ENCODE measurements at regions not wholly inside any gene's neighbourhood (a gene's known extent, or its start where the extent isn't known, plus 50 kb on each side); places are given as distances from the start of the nearest gene placed in this dataset.

GRCh38 chr22:35183917-35184316, 73.4 kb upstream of the HMGXB4 start:
- TF ChIP-seq RXRA (IDR thresholded peaks at IDR 0.05): no peak
- TF ChIP-seq CTCF (IDR thresholded peaks at IDR 0.05; ENCODE audit: low read depth, low read length, missing input control): no peak
- TF ChIP-seq REST (IDR thresholded peaks at IDR 0.05): no peak
- no peak for TF ChIP-seq SP1 (IDR thresholded peaks at IDR 0.05)
- no peak for TF ChIP-seq MAX (IDR thresholded peaks at IDR 0.05)
- no peak for TF ChIP-seq FOXA1 (IDR thresholded peaks at IDR 0.05)
- no peak for TF ChIP-seq HNF4G (IDR thresholded peaks at IDR 0.05)
- TF ChIP-seq ZBTB33 (IDR thresholded peaks at IDR 0.05): no peak

Data from liver (tissue), 3 donors.